Activated CD8-positive, alpha-beta T cell treated with anti-CD3 and anti-CD28 coated beads, Interleukin-2, amount 10 ng/mL, durations not matched to agents 7 days and 5 days (primary cell): ENCODE measurements at regions not wholly inside any gene's neighbourhood (a gene's known extent, or its start where the extent isn't known, plus 50 kb on each side); places are given as distances from the start of the nearest gene placed in this dataset.

Experiments
- ATAC-seq: fragments of 150-1000 bp; cut with Tn5 transposase; one replicate; pipeline ENCODE4 v1.10.0; 2021; ENCODE audit warnings: moderate library complexity
- CTCF ChIA-PET: fragments of 350-600 bp; sonication (Branson Sonifier 250); formaldehyde crosslinking; loops from one replicate; lab custom pipeline; 2021; ENCODE audit warnings: antibody characterized with exemption; lab: Charles Lee
- POLR2A ChIA-PET: fragments of 350-600 bp; sonication (Branson Sonifier 250); formaldehyde crosslinking; loops from one replicate; lab custom pipeline; 2021; ENCODE audit warnings: antibody characterized with exemption; lab: Charles Lee
- DNase-seq: peaks from one replicate; pipeline ENCODE4 v3.0.0-alpha.2; 2020
- H3K27ac Mint-ChIP-seq: one replicate; pipeline ENCODE4 v1.8.0; 2021; ENCODE audit warnings: mild to moderate bottlenecking, mixed read lengths
- H3K27me3 Mint-ChIP-seq: one replicate; pipeline ENCODE4 v1.8.0; 2021; ENCODE audit warnings: low read depth, mixed read lengths
- H3K36me3 Mint-ChIP-seq: one replicate; pipeline ENCODE4 v1.8.0; 2021; ENCODE audit warnings: low read depth, mixed read lengths
- H3K4me1 Mint-ChIP-seq: one replicate; pipeline ENCODE4 v1.8.0; 2021; ENCODE audit warnings: low read depth, mixed read lengths
- H3K4me3 Mint-ChIP-seq: one replicate; pipeline ENCODE4 v1.8.0; 2021; ENCODE audit warnings: mild to moderate bottlenecking, mixed read lengths
- H3K9me3 Mint-ChIP-seq: one replicate; pipeline ENCODE4 v1.8.0; 2022; ENCODE audit warnings: mixed read lengths; ENCODE audit not compliant: insufficient read depth

DNA sequence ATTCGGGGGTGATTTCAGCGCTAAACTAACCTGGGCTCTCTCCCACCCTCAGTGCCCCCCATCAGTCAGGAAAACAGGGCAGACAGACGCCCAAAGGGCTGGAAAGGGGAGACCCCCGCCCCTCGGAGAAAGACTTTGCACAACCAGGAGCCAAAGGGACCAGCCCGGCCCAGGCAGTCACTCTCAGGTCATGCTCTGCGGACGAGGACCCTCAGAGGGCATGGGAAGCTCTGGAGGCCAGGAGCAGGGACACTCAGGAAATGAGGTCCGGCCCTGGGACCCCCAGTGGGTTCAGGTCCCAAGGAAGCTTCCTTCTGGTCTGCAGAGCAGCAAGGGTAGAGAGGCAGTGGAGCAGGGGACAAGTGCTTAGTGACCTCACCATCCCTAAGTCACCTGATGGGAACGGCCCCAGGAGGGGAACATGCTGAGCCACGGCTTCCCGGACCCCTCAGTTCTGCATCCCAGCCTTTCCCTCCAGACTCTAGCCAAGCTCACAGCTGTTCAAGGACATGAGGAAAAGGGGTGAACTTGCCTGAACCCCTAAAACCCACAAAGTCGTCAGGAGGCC is 88.0 kb upstream of the GPC1 start:
- no peak for DNase-seq
- no peaks in the 10 kb centered on the region for H3K27me3 Mint-ChIP-seq
- ATAC-seq, result no peak
- no peaks in the 10 kb centered on the region for H3K36me3 Mint-ChIP-seq
- ChIA-PET POLR2A (interaction anchor here (0.6 kb wide), 2 partner anchors 81 to 94 kb away, joined by 3 read pairs; no protein-coding TSS in a partner anchor), CTCF (no interaction called here)
- H3K4me1 Mint-ChIP-seq, result no peaks in the 10 kb centered on the region
- H3K4me3 Mint-ChIP-seq, result no peak overlapping the region
- H3K9me3 Mint-ChIP-seq, result no peaks in the 10 kb centered on the region
- no peak overlapping the region for H3K27ac Mint-ChIP-seq

DNA sequence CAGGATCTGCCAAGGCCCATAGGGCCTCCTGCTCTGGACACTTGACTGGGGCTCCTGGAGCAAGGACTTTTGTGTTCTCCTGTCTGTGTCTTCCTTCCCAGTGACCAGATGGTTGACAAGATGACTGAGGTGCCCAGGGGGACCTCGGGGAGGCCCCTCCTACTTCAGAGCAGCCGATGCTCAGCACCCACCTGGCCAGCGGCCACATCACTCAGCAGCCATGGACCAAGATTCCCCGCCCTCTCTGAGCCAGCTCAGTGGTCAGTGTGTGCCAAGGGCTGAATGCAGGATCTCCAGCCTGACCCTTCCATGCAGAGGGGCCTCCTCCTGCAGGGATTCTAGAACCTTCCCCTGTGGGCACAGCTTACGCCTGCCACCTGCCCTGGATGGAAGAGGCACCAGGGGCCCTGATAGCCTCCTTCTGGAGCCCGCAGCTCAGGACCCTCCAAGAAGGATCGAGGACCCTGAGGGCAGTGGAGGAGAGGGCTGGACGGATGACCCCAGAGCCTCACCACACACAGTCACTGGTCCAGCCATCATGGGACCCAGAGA is 87.4 kb upstream of the GPC1 start:
- H3K4me1 Mint-ChIP-seq, result no peaks in the 10 kb centered on the region
- DNase-seq (no peak), ATAC-seq (no peak)
- H3K4me3 Mint-ChIP-seq, result no peak overlapping the region
- no peaks in the 10 kb centered on the region for H3K27me3 Mint-ChIP-seq
- CTCF ChIA-PET, result no interaction called here
- POLR2A ChIA-PET, result interaction anchor here (0.6 kb wide), 1 partner anchor 94 kb away, joined by 3 read pairs; no protein-coding TSS in a partner anchor
- H3K9me3 Mint-ChIP-seq, result no peaks in the 10 kb centered on the region
- no peak overlapping the region for H3K27ac Mint-ChIP-seq
- no peaks in the 10 kb centered on the region for H3K36me3 Mint-ChIP-seq

DNA sequence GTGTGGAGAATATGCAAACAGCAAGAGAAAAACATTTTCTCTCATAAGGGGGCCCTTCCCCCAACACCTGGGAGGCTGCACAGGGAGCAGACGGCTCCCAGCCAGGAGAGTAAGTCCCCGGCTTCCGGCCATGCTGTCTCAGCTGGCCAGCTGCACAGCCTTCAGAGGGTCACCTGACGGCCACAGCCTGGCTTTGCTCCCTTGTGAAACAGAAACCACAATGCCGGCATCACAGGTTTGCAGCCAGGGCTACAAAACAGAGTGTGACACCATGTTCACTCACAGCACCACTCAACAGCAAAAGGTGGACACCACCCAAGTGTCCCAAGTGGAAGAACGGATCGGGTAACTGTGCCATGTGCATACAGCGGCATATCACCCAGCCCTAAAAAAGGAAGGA is 86.9 kb upstream of the GPC1 start:
- Mint-ChIP-seq H3K27me3 (no peaks in the 10 kb centered on the region), H3K36me3 (no peaks in the 10 kb centered on the region), H3K9me3 (no peaks in the 10 kb centered on the region), H3K4me1 (no peaks in the 10 kb centered on the region), H3K27ac (no peak overlapping the region), H3K4me3 (no peak overlapping the region)
- CTCF ChIA-PET, result no interaction called here
- POLR2A ChIA-PET, result no interaction called here
- DNase-seq (no peak), ATAC-seq (no peak)

DNA sequence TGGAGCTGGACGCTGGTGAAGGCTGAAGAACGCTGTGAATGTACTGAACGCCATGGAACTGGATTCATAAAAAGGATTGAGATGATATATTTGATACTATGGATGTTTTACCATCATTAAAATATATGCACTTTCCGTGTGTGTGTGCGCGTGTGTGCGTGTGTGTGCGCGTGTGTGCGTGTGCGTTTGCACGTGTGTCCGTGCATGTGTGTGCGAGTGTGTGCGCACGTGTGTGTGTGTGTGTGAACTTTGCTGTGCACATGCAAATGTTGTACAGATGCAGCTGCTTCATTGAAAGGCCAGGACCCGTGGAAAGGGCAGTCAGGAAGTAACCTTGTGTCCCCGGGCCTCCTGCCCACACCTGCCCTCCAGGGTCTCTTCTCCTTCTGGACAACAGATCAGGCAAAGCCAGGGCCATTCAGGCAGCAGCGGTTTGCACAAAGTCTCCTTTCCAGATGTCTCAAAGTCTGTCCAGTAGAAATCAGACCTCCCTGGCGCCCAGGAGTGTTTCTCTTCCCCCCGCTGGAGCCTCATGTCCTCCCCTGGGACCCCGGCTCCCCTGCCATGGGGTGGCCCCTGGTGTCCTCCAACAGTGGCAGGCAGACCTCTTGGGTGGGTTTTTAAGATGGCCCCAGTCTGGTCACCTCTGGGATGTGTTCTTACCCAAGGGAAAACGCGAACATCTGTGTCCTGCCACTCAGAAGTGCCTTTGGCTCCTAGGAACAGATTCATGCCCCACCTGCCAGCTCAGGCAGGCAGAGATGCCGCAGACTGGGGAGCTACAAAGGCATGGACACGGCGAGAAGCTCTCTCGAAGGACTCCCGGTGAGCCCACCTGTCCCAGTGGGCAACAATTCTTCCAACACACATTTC is 86.1 kb upstream of the GPC1 start:
- ChIA-PET CTCF (no interaction called here), POLR2A (no interaction called here)

DNA sequence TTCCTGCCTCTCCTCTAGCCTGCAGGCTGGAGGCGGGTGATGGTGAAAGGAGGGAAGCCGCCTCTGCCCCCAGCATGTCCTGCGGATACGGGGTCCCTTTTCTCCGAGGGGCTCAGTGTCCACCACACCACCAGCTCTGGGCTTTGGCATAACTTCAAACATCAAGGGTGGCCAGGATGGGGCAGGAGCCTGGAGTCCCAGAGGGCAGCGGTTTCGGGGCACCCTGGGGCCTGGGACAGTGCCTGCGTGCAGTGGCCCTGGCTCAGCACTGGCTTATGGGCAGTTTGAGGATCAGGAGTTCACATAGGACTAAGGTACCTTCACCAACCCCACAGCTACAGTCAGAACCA is 85.5 kb upstream of the GPC1 start:
- POLR2A ChIA-PET, result no interaction called here
- Mint-ChIP-seq H3K27ac (no peak overlapping the region), H3K9me3 (no peaks in the 10 kb centered on the region), H3K4me3 (no peak overlapping the region), H3K27me3 (no peaks in the 10 kb centered on the region), H3K36me3 (no peaks in the 10 kb centered on the region), H3K4me1 (no peaks in the 10 kb centered on the region)
- DNase-seq (no peak), ATAC-seq (no peak)
- CTCF ChIA-PET, result no interaction called here

More for the DNA sequence above, 86.1 kb upstream of the GPC1 start:
- Mint-ChIP-seq H3K9me3 (no peaks in the 10 kb centered on the region), H3K27me3 (no peaks in the 10 kb centered on the region), H3K36me3 (no peaks in the 10 kb centered on the region), H3K4me3 (no peak overlapping the region), H3K27ac (no peak overlapping the region), H3K4me1 (no peaks in the 10 kb centered on the region)
- DNase-seq (no peak), ATAC-seq (no peak)

DNA sequence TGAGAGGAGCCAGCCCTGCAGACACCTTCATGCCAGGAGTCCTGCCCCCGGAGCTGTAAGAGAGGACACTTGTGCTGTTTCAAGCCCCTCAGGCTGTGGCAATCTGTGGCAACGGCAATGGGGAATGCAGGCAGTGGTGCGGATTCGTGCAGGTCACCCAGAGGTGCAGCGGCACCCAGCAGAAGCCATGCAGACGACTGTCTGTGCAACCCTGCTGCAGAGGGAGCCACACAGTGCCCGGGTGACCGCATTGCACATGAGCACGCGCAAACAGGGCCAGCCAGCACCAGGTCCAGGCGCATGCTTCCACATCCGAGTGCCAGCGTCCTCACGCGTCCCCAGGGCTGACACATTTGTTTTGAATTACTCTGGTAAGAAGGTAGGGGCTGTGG is 84.8 kb upstream of the GPC1 start:
- Mint-ChIP-seq H3K27ac (no peak overlapping the region), H3K4me3 (no peak overlapping the region), H3K9me3 (no peaks in the 10 kb centered on the region), H3K4me1 (no peaks in the 10 kb centered on the region), H3K36me3 (no peaks in the 10 kb centered on the region), H3K27me3 (no peaks in the 10 kb centered on the region)
- DNase-seq (no peak), ATAC-seq (no peak)
- CTCF ChIA-PET, result no interaction called here
- POLR2A ChIA-PET, result no interaction called here

DNA sequence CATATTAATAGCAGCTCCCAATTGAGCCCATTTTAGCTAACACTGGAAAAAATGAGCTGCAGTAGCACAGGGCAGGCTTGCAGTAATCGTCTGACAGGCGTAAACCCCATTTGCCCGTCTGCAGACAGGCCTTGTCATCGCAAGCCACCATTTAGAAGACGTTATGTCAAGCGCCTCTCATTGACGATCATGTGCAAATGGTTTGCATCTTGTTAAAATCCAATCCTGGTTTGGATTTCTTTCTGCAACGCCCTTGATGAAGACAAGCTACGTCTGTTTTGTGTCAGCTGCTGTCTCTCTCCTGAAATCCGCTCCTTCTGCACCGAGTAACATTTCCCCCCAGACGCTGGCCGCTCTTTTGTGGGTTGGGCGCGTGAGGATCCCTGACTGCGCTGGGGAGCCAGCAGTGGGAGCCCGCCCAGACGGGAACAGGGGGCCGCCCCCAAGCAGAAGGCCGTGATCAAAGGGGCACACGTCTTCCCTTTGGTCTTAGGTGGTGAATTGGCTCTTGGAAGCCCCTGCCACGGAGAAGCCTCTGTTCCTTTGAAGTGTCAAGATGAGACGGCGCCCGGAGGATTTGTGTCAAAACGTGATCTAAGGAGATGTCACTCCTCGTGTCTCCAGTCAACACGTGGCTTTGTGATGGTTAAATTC is 84.2 kb upstream of the GPC1 start:
- ATAC-seq, result no peak
- Mint-ChIP-seq H3K4me1 (no peaks in the 10 kb centered on the region), H3K4me3 (no peak overlapping the region), H3K27me3 (no peaks in the 10 kb centered on the region), H3K27ac (no peak overlapping the region), H3K36me3 (no peaks in the 10 kb centered on the region), H3K9me3 (no peaks in the 10 kb centered on the region)
- ChIA-PET POLR2A (no interaction called here), CTCF (no interaction called here)
- no peak for DNase-seq

DNA sequence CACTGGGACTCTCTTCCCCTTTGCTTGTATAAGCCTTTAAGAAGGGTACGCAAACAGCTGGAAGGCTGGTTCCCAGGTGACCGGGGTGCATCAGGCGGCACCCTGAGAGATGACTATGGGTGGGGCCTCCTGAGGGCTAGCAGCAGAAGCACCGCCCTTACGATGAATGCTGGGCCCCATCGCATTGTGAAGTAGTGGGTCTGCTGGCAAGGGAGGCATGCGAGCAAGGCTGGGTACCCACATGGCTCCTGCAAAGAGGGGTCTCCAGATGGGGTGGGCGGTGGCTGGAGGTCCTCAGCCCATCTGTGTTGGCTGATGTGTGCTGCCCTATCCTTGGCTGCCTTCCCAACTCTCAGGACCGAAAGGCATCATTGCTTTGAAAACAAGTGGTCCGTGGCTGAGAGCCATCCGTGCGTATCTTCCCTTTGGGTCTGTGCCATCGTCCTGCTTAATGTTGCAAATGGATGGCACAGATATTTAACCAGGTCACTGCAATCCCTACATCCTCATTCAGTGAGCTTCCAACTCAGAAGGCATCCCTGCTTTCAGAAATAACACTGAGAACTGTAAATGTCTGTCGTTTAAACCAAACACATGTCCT is 83.5 kb upstream of the GPC1 start:
- H3K9me3 Mint-ChIP-seq, result no peaks in the 10 kb centered on the region
- H3K27ac Mint-ChIP-seq, result no peak overlapping the region
- H3K4me1 Mint-ChIP-seq, result no peaks in the 10 kb centered on the region
- no peaks in the 10 kb centered on the region for H3K36me3 Mint-ChIP-seq
- ChIA-PET CTCF (no interaction called here), POLR2A (no interaction called here)
- ATAC-seq (no peak), DNase-seq (no peak)
- H3K27me3 Mint-ChIP-seq, result no peaks in the 10 kb centered on the region
- no peak overlapping the region for H3K4me3 Mint-ChIP-seq

DNA sequence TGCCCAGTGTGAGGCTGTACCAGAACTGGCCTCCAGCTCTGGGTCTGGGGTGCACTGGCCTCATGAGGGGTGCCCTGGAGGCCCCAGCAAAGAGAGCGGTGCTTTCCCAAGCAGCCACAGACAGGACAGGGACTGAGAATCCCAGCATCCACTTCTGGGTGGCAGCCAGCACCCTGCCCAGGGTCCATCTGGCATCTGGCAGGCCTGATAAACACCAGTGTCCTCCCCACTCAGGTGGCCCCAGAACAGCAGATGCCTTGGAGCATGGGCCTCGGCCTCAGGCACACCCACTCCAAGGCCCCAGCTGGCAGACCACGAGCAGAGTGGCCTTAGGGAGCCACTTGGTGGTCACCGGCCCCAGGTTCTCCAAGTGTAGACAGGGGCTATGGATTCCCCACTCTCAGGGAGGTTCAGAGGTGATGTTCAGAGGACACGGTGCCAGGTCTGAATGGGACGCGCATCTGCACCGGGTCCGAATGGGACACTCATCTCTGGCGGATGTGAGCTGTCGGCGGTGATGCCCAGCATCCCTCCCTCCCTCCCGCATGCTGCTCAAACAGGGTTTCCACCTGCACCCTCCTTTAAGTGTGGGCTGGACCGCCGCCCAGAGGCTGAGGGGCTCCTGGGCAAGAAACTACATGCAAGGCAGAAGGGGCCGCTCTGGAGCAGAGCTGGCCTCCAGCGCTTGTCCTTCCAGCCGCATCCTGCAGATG is 82.2 kb upstream of the GPC1 start:
- Mint-ChIP-seq H3K4me1 (no peaks in the 10 kb centered on the region), H3K27ac (no peak overlapping the region), H3K36me3 (no peaks in the 10 kb centered on the region), H3K9me3 (no peaks in the 10 kb centered on the region), H3K27me3 (no peaks in the 10 kb centered on the region), H3K4me3 (no peak overlapping the region)
- CTCF ChIA-PET, result no interaction called here
- no peak for DNase-seq
- no peak for ATAC-seq
- POLR2A ChIA-PET, result no interaction called here

DNA sequence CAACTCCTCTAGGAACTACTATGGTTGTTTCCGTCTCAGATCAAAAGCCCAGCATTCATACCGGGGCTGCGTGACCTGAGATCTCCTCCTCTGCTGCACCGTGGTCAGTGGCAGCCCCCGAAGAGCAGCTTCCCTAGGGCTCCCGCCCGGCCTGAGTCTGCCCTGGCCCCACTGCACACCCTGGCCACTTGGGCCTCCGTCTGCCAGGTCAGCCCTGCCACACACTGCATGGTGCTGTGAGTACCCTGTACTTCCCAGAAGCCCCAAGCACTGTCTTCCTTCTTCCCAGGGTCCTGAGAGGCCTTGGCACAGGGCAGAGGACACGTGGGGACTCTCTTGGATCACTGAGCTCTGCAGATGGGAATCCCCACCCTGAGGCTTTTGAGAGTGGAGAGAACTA is 81.5 kb upstream of the GPC1 start:
- no peaks in the 10 kb centered on the region for H3K27me3 Mint-ChIP-seq
- no peak overlapping the region for H3K27ac Mint-ChIP-seq
- no peaks in the 10 kb centered on the region for H3K36me3 Mint-ChIP-seq
- DNase-seq, result no peak
- POLR2A ChIA-PET, result no interaction called here
- no peaks in the 10 kb centered on the region for H3K9me3 Mint-ChIP-seq
- no peak overlapping the region for H3K4me3 Mint-ChIP-seq
- CTCF ChIA-PET, result no interaction called here
- no peak for ATAC-seq
- H3K4me1 Mint-ChIP-seq, result no peaks in the 10 kb centered on the region

DNA sequence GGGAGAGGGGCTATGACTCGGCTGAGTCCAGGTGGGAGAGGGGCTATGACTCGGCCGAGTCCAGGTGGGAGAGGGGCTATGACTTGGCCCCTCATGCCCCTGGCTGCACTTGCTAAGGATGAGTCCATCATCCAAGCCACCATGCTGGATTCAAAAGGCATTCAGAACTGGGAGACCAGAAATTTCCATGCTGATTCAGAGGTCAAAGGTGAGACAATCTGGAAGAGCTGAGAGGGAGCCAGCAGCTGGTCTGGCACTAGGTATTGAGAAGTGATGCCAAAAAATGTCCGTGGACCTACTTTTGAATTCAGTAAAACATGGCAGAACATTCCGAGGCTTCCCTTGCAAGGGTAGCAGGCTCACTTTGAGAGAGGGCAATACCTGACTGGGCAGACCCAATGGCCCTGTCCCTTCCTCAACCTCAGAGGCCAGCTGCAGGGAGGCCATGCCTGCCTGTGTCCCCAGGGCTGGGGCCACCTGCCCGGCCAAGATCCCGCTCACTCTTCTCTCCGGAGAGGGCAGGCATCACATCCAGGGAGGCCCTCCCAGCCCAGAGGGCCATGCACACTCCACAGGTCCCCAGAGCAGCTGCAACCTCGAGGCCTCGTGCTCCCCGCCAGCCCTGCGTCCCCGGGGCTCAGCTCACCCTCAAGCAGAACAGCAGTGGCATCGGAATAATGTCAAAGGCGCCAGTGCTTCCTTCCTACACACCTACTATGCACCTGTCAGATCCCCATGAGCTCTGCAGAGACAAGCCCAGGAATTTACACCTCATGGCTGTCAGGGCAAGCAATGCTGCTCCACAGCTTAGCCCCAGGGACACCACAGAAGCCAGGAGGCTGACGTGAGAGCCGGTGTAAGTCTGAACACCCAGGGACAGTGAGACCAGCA is 80.2 kb upstream of the GPC1 start:
- CTCF ChIA-PET, result no interaction called here
- Mint-ChIP-seq H3K4me3 (no peak overlapping the region), H3K36me3 (no peaks in the 10 kb centered on the region), H3K27me3 (no peaks in the 10 kb centered on the region), H3K27ac (no peak overlapping the region), H3K4me1 (no peaks in the 10 kb centered on the region), H3K9me3 (no peaks in the 10 kb centered on the region)
- DNase-seq, result no peak
- ATAC-seq, result no peak
- POLR2A ChIA-PET, result no interaction called here
